Endodermal cell (in vitro differentiated cells): ENCODE measurements at regions not wholly inside any gene's neighbourhood (a gene's known extent, or its start where the extent isn't known, plus 50 kb on each side); places are given as distances from the start of the nearest gene placed in this dataset.

Source experiments
- DNase-seq: peaks from one replicate; pipeline ENCODE4 v3.0.0-alpha.2; 2017
- H3K27ac ChIP-seq: 2 replicates; pipeline ENCODE4 v1.5.1; 2013; ENCODE audit warnings: mild to moderate bottlenecking, low read depth, low read length, moderate library complexity
- H3K27me3 ChIP-seq: 2 replicates; pipeline ENCODE4 v1.6.1; 2013; ENCODE audit warnings: mild to moderate bottlenecking, low read length, moderate library complexity; ENCODE audit not compliant: insufficient read depth, control insufficient read depth, poor library complexity, severe bottlenecking
- H3K36me3 ChIP-seq: 2 replicates; pipeline ENCODE4 v1.7.0; 2013; ENCODE audit warnings: mild to moderate bottlenecking, low read length, moderate library complexity; ENCODE audit not compliant: control insufficient read depth, insufficient read depth
- H3K4me1 ChIP-seq: one replicate; pipeline ENCODE4 v1.7.0; 2013; ENCODE audit warnings: low read length; ENCODE audit not compliant: control insufficient read depth, insufficient read depth
- H3K4me3 ChIP-seq: 2 replicates; pipeline ENCODE4 v1.5.1; 2013; ENCODE audit warnings: mild to moderate bottlenecking, low read length, moderate library complexity
- H3K9ac ChIP-seq: 2 replicates; pipeline ENCODE4 v1.6.1; 2013; ENCODE audit warnings: mild to moderate bottlenecking, low read length, moderate library complexity; ENCODE audit not compliant: poor library complexity, severe bottlenecking; ENCODE audit errors: extremely low read depth
- H3K9me3 ChIP-seq: 2 replicates; pipeline ENCODE4 v1.6.1; 2013; ENCODE audit warnings: mild to moderate bottlenecking, low read length, moderate library complexity; ENCODE audit not compliant: control insufficient read depth
- H3K27ac Mint-ChIP-seq: 2 replicates; pipeline ENCODE4 v1.8.0; 2020; ENCODE audit warnings: mixed read lengths
- H3K27me3 Mint-ChIP-seq: 2 replicates; pipeline ENCODE4 v1.8.0; 2021; ENCODE audit warnings: mild to moderate bottlenecking, mixed read lengths; ENCODE audit not compliant: insufficient read depth
- H3K36me3 Mint-ChIP-seq: 2 replicates; pipeline ENCODE4 v1.8.0; 2020; ENCODE audit warnings: low read depth, mixed read lengths
- H3K4me1 Mint-ChIP-seq: 2 replicates; pipeline ENCODE4 v1.8.0; 2020; ENCODE audit warnings: mixed read lengths
- H3K4me3 Mint-ChIP-seq: 2 replicates; pipeline ENCODE4 v1.8.0; 2020; ENCODE audit warnings: mild to moderate bottlenecking, moderate library complexity, mixed read lengths
- H3K9me3 Mint-ChIP-seq: 2 replicates; pipeline ENCODE4 v1.8.0; 2020; ENCODE audit warnings: mild to moderate bottlenecking, mixed read lengths
- CTCF ChIP-seq: fragments of 200-600 bp; sonication (generic); conservative IDR thresholded peaks from 2 replicates; pipeline ENCODE4 v1.5.0; 2021; ENCODE audit warnings: antibody characterized with exemption, mild to moderate bottlenecking
- WGBS, 2 experiments: methylation state at CpG; one replicate each; pipeline versions ENCODE4 v1.1.5 to v1.1.7; 2013; ENCODE audit warnings: missing lambda C conversion rate in 2 of 2, mixed read lengths in 1 of 2; ENCODE audit not compliant: insufficient coverage in 1 of 2, insufficient read length in 1 of 2; 5-methylcytosine and 5-hydroxymethylcytosine counted together

DNA sequence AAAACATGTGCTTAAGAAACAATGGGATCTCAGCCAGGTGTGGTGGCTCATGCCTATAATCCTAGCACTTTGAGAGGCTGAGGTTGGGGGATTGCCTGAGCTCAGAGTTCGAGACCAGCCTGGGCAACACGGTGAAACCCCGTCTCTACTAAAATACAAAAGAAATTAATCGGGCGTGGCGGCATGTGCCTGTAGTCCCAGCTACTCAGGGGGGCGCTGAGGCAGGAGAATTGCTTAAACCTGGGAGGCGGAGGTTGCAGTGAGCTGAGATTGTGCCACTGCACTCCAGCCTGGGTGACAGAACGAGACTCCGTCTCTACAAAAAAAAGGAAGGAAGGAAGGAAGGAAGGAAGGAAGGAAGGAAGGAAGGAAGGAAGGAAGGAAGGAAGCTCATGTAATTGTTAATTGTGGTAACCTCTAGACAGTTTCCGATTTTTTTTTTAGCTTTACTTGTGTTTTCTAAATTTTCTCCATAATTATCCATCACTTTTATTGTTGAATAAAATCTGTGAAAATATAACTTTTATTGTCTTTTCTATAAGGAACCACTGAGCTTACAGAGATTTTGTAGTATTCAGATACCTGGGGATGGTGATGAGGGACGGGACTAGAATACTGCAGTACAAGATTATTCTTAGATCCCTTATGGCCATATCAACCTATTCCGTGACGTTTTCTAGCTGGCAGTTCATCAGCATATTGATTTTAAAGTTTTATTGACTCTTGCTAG lies 506.9 kb downstream of the NR2F2 start:
- 94 to 98% methylated on average over 9 to 12 of the region's 14 CpGs for WGBS, 2 experiments
- H3K27ac Mint-ChIP-seq = no peak overlapping the region
- DNase-seq = no peak

GRCh38 chr15:96838081-96838480 lies 507.6 kb downstream of the NR2F2 start:
- Histone ChIP-seq H3K4me1 (no peaks in the 10 kb centered on the region), H3K36me3 (no peaks in the 10 kb centered on the region), H3K27me3 (no peaks in the 10 kb centered on the region), H3K9me3 (peaks cover 17% of the 10 kb centered on the region), H3K27ac (no peak overlapping the region), H3K4me3 (no peak overlapping the region), H3K9ac (no peak overlapping the region)
- peaks cover 21% of the 10 kb centered on the region for H3K9me3 Mint-ChIP-seq
- no peak overlapping the region for H3K4me3 Mint-ChIP-seq
- H3K4me1 Mint-ChIP-seq = no peaks in the 10 kb centered on the region
- no peak for DNase-seq
- H3K36me3 Mint-ChIP-seq = peaks cover 31% of the 10 kb centered on the region
- no peak overlapping the region for H3K27ac Mint-ChIP-seq
- TF ChIP-seq CTCF = no peak
- H3K27me3 Mint-ChIP-seq = no peaks in the 10 kb centered on the region

More for the DNA sequence above, 506.9 kb downstream of the NR2F2 start:
- no peak overlapping the region for H3K4me3 Mint-ChIP-seq
- no peak for TF ChIP-seq CTCF
- H3K9me3 ChIP-seq = peaks cover 16% of the 10 kb centered on the region
- peaks cover 26% of the 10 kb centered on the region for H3K36me3 Mint-ChIP-seq
- no peaks in the 10 kb centered on the region for H3K4me1 ChIP-seq
- H3K4me1 Mint-ChIP-seq = no peaks in the 10 kb centered on the region
- no peaks in the 10 kb centered on the region for H3K27me3 ChIP-seq
- no peaks in the 10 kb centered on the region for H3K27me3 Mint-ChIP-seq
- no peak overlapping the region for H3K4me3 ChIP-seq
- peaks cover 14% of the 10 kb centered on the region for H3K9me3 Mint-ChIP-seq
- H3K36me3 ChIP-seq = no peaks in the 10 kb centered on the region
- no peak overlapping the region for H3K9ac ChIP-seq
- H3K27ac ChIP-seq = no peak overlapping the region

DNA sequence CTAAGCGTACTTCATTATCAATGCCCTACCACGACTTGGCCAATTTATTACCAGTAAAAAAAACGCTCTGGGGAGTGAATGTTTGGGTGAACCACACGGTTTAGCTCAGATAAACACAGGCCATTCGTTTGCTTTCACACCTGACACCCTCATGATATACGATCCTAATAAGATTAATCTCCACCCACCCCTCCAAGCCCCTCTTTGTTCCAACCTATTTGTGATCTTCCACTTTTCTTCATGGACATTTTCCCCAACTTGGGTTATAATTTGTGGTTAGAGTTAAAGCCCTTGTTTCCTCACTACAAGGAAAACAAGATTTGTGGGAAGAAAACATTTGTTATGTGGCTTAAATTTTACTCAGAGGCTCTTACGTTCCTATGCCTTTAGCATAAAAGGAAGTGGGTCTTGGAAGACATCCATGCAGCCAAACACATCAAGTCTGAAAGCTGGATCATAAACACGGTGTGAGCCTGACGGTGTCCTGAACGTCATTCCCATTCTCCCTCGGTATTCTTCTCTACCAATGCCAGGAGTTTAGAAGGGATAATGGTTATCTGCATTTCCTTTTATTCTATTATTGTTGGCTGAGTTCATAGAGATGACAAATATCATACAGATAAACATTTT lies 518.9 kb downstream of the NR2F2 start:
- Mint-ChIP-seq H3K27me3 (no peaks in the 10 kb centered on the region), H3K4me3 (no peak overlapping the region), H3K36me3 (peaks cover 13% of the 10 kb centered on the region), H3K27ac (no peak overlapping the region), H3K4me1 (peaks cover 9% of the 10 kb centered on the region), H3K9me3 (peaks cover 6% of the 10 kb centered on the region)
- Histone ChIP-seq H3K36me3 (no peaks in the 10 kb centered on the region), H3K4me1 (no peaks in the 10 kb centered on the region), H3K27me3 (no peaks in the 10 kb centered on the region), H3K4me3 (no peak overlapping the region), H3K27ac (no peak overlapping the region), H3K9ac (no peak overlapping the region), H3K9me3 (no peaks in the 10 kb centered on the region)
- TF ChIP-seq CTCF = no peak
- 74 to 84% methylated on average over 3 to 10 of the region's 11 CpGs for WGBS, 2 experiments
- no peak for DNase-seq
